ENCODE measurements at regions not wholly inside any gene's neighbourhood (a gene's known extent, or its start where the extent isn't known, plus 50 kb on each side); places are given as distances from the start of the nearest gene placed in this dataset.
A peak's percentile ranks its signal among the peaks of the same experiment; 100 is the strongest.
"Not testable (repeated sequence)": the region's sequence is repeated elsewhere in the genome, so short reads cannot be mapped to it uniquely, and the experiment has no call there.

- no peak for FAIRE-seq
Measured at GRCh38 chr10:45198486-45199204, 116.8 kb downstream of the OR13A1 start.

- FAIRE-seq, result no peak
Measured at GRCh38 chr10:45199205-45199740, 116.1 kb downstream of the OR13A1 start.

- no peak for FAIRE-seq
Measured at GRCh38 chr10:45201271-45201670, 114.1 kb downstream of the OR13A1 start.

- no peak for FAIRE-seq
Measured at GRCh38 chr10:45202242-45202641, 113.2 kb downstream of the OR13A1 start.

GRCh38 chr10:45204954-45205775 is 110.2 kb downstream of the OR13A1 start:
- FAIRE-seq, result no peak

GRCh38 chr10:45209888-45210287 is 105.5 kb downstream of the OR13A1 start:
- no peak for FAIRE-seq

GRCh38 chr10:45211576-45211975 is 103.8 kb downstream of the OR13A1 start:
- FAIRE-seq, result no peak

- no peak for FAIRE-seq
Measured at GRCh38 chr10:45219416-45219815, 96.0 kb downstream of the OR13A1 start.

- peak; percentile 49 for FAIRE-seq
Measured at GRCh38 chr10:45220931-45221330, 94.5 kb downstream of the OR13A1 start.

GRCh38 chr10:45224219-45224841 is 91.1 kb downstream of the OR13A1 start:
- no peak for FAIRE-seq

GRCh38 chr10:45227042-45227441 is 88.4 kb downstream of the OR13A1 start:
- FAIRE-seq, result no peak

- FAIRE-seq, result no peak
Measured at GRCh38 chr10:45227456-45227855, 88.0 kb downstream of the OR13A1 start.

GRCh38 chr10:45229823-45230222 is 85.6 kb downstream of the OR13A1 start:
- no peak for FAIRE-seq

GRCh38 chr10:45235260-45235769 is 80.1 kb downstream of the OR13A1 start:
- peak; percentile 96 for FAIRE-seq

- FAIRE-seq, result no peak
Measured at GRCh38 chr10:45235798-45236220, 79.6 kb downstream of the OR13A1 start.

- FAIRE-seq, result no peak
Measured at GRCh38 chr10:45238896-45239295, 76.5 kb downstream of the OR13A1 start.

GRCh38 chr10:45239642-45240041 is 75.8 kb downstream of the OR13A1 start:
- no peak for FAIRE-seq

- no peak for FAIRE-seq
Measured at GRCh38 chr10:45241865-45242520, 73.4 kb downstream of the OR13A1 start.

GRCh38 chr10:45243261-45243660 is 72.1 kb downstream of the OR13A1 start:
- no peak for FAIRE-seq

GRCh38 chr10:45246522-45246921 is 68.9 kb downstream of the OR13A1 start:
- FAIRE-seq, result no peak

- peak; percentile 100 for FAIRE-seq
Measured at GRCh38 chr10:45249978-45250693, 65.3 kb downstream of the OR13A1 start.

GRCh38 chr10:45250694-45251075 is 64.7 kb downstream of the OR13A1 start:
- not testable (repeated sequence) for FAIRE-seq
